ENCODE measurements at regions not wholly inside any gene's neighbourhood (a gene's known extent, or its start where the extent isn't known, plus 50 kb on each side); places are given as distances from the start of the nearest gene placed in this dataset.

GRCh38 chr5:63124266-63124665 lies 545.6 kb downstream of the LRRC70 start:
- ChIA-PET POLR2A (ENCODE audit: low non-redundant PET) (no interaction called here), CTCF (interaction anchor here (0.6 kb wide), 2 partner anchors 495 to 1520 kb away, joined by 3 read pairs; no protein-coding TSS in a partner anchor)
- H3K27ac ChIP-seq: no peak overlapping the region

DNA sequence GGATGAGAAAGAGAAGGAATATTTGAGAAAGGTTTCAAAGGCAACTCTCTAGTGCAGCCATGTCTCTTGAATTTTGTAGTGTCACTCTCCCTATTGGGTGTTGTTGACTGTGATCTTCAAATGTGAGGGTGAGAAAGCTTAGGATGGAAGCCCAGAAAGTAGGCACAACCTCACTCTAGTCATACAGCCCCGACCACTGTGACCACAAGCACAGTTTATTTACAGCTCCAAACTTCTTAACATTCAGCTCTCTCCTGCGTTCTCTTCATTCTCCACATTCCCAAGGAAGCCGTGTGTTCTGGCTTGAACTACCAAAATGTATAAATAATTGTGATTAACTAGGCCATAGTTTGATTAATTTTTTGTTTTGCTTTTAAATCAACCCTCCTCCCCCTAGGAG lies 542.9 kb downstream of the LRRC70 start:
- ChIA-PET POLR2A (ENCODE audit: low non-redundant PET) (no interaction called here), CTCF (interaction anchor here (0.7 kb wide), 1 partner anchor 380 kb away, joined by 3 read pairs; no protein-coding TSS in a partner anchor)
- TF ChIP-seq, protein P1, sequence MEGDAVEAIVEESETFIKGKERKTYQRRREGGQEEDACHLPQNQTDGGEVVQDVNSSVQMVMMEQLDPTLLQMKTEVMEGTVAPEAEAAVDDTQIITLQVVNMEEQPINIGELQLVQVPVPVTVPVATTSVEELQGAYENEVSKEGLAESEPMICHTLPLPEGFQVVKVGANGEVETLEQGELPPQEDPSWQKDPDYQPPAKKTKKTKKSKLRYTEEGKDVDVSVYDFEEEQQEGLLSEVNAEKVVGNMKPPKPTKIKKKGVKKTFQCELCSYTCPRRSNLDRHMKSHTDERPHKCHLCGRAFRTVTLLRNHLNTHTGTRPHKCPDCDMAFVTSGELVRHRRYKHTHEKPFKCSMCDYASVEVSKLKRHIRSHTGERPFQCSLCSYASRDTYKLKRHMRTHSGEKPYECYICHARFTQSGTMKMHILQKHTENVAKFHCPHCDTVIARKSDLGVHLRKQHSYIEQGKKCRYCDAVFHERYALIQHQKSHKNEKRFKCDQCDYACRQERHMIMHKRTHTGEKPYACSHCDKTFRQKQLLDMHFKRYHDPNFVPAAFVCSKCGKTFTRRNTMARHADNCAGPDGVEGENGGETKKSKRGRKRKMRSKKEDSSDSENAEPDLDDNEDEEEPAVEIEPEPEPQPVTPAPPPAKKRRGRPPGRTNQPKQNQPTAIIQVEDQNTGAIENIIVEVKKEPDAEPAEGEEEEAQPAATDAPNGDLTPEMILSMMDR (conservative IDR thresholded peaks at IDR 0.05; ENCODE audit: low read depth): no peak

More at GRCh38 chr5:63124266-63124665, 545.6 kb downstream of the LRRC70 start:
- DNase-seq (ENCODE audit: low spot score): no peak
- TF ChIP-seq, protein P1 (conservative IDR thresholded peaks at IDR 0.05; ENCODE audit: low read depth): no peak

GRCh38 chr5:63118221-63118620 lies 539.6 kb downstream of the LRRC70 start:
- ChIA-PET POLR2A (ENCODE audit: low non-redundant PET) (no interaction called here), CTCF (no interaction called here)
- no peak for DNase-seq (ENCODE audit: low spot score)
- no peak overlapping the region for H3K27ac ChIP-seq
- TF ChIP-seq, protein P1 (conservative IDR thresholded peaks at IDR 0.05; ENCODE audit: low read depth): no peak

More for the DNA sequence above, 542.9 kb downstream of the LRRC70 start:
- DNase-seq (ENCODE audit: low spot score): no peak
- H3K27ac ChIP-seq: no peak overlapping the region

GRCh38 chr5:63111891-63112290 lies 533.3 kb downstream of the LRRC70 start:
- ChIA-PET CTCF (no interaction called here), POLR2A (ENCODE audit: low non-redundant PET) (no interaction called here)
- TF ChIP-seq, protein P1 (conservative IDR thresholded peaks at IDR 0.05; ENCODE audit: low read depth): no peak
- DNase-seq (ENCODE audit: low spot score): no peak
- H3K27ac ChIP-seq: no peak overlapping the region

GRCh38 chr5:63101870-63102269 lies 523.3 kb downstream of the LRRC70 start:
- TF ChIP-seq, protein P1 (conservative IDR thresholded peaks at IDR 0.05; ENCODE audit: low read depth): no peak
- H3K27ac ChIP-seq: no peak overlapping the region
- ChIA-PET POLR2A (ENCODE audit: low non-redundant PET) (no interaction called here), CTCF (no interaction called here)
- no peak for DNase-seq (ENCODE audit: low spot score)

GRCh38 chr5:63097286-63097685 lies 518.7 kb downstream of the LRRC70 start:
- ChIA-PET POLR2A (ENCODE audit: low non-redundant PET) (no interaction called here), CTCF (no interaction called here)
- no peak for DNase-seq (ENCODE audit: low spot score)
- H3K27ac ChIP-seq: no peak overlapping the region
- TF ChIP-seq, protein P1 (conservative IDR thresholded peaks at IDR 0.05; ENCODE audit: low read depth): no peak

GRCh38 chr5:63094730-63095129 lies 516.1 kb downstream of the LRRC70 start:
- no peak for DNase-seq (ENCODE audit: low spot score)
- no peak overlapping the region for H3K27ac ChIP-seq
- CTCF ChIA-PET: no interaction called here
- POLR2A ChIA-PET (ENCODE audit: low non-redundant PET): no interaction called here
- TF ChIP-seq, protein P1 (conservative IDR thresholded peaks at IDR 0.05; ENCODE audit: low read depth): no peak

All from RWPE1 (cell line).